Thyroid gland (tissue), 4 donors: ENCODE measurements at regions not wholly inside any gene's neighbourhood (a gene's known extent, or its start where the extent isn't known, plus 50 kb on each side); places are given as distances from the start of the nearest gene placed in this dataset.

Experiments
- DNase-seq, 2 donors: peaks; one replicate each; pipeline ENCODE4 v3.0.0-alpha.2; 2019
- H3K27ac ChIP-seq, 3 donors: fragments of 200-600 bp; sonication (generic); 1 replicate in 2 of 3; 2 replicates in 1 of 3; pipeline ENCODE4 v1.5.1; 2016 to 2019; ENCODE audit warnings: mild to moderate bottlenecking in 1 of 3, moderate library complexity in 1 of 3
- H3K27me3 ChIP-seq: fragments of 200-600 bp; sonication (generic); one replicate; pipeline ENCODE4 v1.5.1; 2019
- H3K36me3 ChIP-seq, 2 donors: fragments of 200-600 bp; sonication (generic); one replicate each; pipeline ENCODE4 v1.5.1; 2016 to 2019
- H3K4me1 ChIP-seq, 2 donors: fragments of 200-600 bp; sonication (generic); one replicate each; pipeline ENCODE4 v1.5.1; 2017 to 2019
- H3K4me3 ChIP-seq, 3 donors: fragments of 200-600 bp; sonication (generic); replicated peaks in 1 of 3; 1 replicate in 2 of 3; 2 replicates in 1 of 3; pipeline ENCODE4 v1.5.1; 2016; ENCODE audit warnings: mild to moderate bottlenecking in 1 of 3
- H3K9me3 ChIP-seq: fragments of 200-600 bp; sonication (generic); one replicate; pipeline ENCODE4 v1.5.1; 2017
- POLR2A ChIP-seq, 2 donors: fragments of 450-650 bp; IDR thresholded peaks; one replicate each; pipeline ENCODE4 v1.6.1; 2017; ENCODE audit warnings: antibody characterized with exemption in 2 of 2, mild to moderate bottlenecking in 2 of 2, moderate library complexity in 1 of 2
- WGBS, 2 donors: methylation state at CpG; one replicate each; pipeline ENCODE4 v1.1.5; 2017; 5-methylcytosine and 5-hydroxymethylcytosine counted together
- intact Hi-C: fragments of 100-400 bp; cut with DNase I; formaldehyde crosslinking; loops from one replicate; pipeline ENCODE4 v1.15.1; 2023
- TF ChIP-seq, protein P1 (sequence below), 6 experiments: fragments of 200-600 bp in 3 of 6; fragments of 450-650 bp in 3 of 6; sonication (generic) in 3 of 6; IDR thresholded peaks; one replicate each; pipeline ENCODE4 v1.5.1; 2016 to 2019; ENCODE audit warnings: antibody characterized with exemption in 6 of 6, mild to moderate bottlenecking in 2 of 6, inconsistent platforms in 1 of 6, moderate library complexity in 1 of 6

DNA sequence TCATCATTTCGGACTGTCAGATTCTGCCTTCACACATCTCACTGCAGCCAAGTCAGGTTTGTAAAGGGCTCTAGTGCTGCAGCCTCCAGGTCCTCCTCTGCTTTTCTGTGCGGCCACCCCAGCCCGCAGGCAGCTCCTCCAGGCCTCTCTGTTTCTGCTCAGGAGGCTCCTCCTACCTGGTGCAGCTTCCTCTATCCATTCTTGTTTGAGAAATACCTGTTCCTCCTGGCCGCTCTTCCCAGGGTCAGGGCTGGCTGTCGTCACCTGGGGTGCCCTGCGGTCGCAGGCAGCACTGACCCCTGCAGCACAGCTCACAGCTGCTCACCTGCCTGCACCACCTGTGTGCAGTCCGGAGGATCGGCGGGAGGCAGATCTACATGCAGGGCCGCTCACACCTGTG lies 387.7 kb upstream of the IRX4 start:
- TF ChIP-seq POLR2A (IDR thresholded peaks at IDR 0.05): no peak
- TF ChIP-seq, protein P1, sequence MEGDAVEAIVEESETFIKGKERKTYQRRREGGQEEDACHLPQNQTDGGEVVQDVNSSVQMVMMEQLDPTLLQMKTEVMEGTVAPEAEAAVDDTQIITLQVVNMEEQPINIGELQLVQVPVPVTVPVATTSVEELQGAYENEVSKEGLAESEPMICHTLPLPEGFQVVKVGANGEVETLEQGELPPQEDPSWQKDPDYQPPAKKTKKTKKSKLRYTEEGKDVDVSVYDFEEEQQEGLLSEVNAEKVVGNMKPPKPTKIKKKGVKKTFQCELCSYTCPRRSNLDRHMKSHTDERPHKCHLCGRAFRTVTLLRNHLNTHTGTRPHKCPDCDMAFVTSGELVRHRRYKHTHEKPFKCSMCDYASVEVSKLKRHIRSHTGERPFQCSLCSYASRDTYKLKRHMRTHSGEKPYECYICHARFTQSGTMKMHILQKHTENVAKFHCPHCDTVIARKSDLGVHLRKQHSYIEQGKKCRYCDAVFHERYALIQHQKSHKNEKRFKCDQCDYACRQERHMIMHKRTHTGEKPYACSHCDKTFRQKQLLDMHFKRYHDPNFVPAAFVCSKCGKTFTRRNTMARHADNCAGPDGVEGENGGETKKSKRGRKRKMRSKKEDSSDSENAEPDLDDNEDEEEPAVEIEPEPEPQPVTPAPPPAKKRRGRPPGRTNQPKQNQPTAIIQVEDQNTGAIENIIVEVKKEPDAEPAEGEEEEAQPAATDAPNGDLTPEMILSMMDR (IDR thresholded peaks at IDR 0.05): no peak
- WGBS, 2 donors: 71 to 75% methylated on average over 11 of the region's 11 CpGs
- Histone ChIP-seq H3K4me1 (no peaks in the 10 kb centered on the region), H3K4me3 (no peak overlapping the region), H3K27me3 (no peaks in the 10 kb centered on the region), H3K9me3 (no peaks in the 10 kb centered on the region), H3K36me3 (no peaks in the 10 kb centered on the region), H3K27ac (no peak overlapping the region)
- no peak for DNase-seq
- intact Hi-C loops: no loop called here

DNA sequence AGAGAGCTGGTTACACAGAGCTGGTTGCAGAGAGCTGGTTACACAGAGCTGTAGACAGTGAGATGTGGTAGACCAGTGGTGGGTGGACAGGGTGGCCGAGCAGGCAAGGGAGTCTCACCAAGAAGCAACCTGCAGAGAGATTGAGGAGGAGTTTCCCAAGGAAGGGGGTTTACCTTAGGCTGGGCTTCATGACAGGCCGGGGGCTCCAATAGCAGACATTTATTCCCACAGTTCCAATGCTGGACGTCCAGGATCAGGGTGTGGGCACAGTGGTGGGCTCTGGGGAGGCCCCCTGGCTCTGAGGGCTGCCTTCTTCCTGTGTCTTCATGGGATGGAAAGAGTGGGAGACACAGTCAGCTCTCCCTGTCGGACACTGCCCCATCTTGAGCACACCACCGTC lies 386.9 kb upstream of the IRX4 start:
- 83 to 89% methylated on average over 5 of the region's 5 CpGs for WGBS, 2 donors

DNA sequence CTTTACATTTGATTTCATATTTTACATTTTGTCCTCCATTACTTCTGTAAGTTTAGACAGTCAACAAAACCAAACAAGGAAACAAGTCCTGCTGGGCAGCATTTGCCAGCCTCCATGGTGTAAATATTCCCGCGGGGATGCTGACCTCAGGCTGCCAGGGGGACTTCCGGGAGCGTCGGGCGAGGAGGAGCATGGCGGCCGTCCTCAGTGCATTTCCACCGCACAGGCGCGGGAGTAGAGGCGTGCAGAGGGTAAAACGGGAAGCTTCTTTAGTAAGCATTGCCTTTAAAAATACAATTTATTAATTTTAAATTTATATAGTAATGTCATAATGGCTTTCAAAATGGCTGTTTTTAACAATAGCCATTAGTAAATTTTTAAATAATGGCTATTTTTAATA lies 385.3 kb upstream of the IRX4 start:
- no peaks in the 10 kb centered on the region for H3K27me3 ChIP-seq
- TF ChIP-seq, protein P1 (IDR thresholded peaks at IDR 0.05): no peak
- no peak for TF ChIP-seq POLR2A (IDR thresholded peaks at IDR 0.05)
- intact Hi-C loops: no loop called here
- H3K9me3 ChIP-seq: no peaks in the 10 kb centered on the region
- 95% methylated on average over 13 of the region's 13 CpGs for WGBS, 2 donors
- no peak overlapping the region for H3K27ac ChIP-seq
- DNase-seq: no peak
- H3K4me1 ChIP-seq: no peaks in the 10 kb centered on the region
- H3K36me3 ChIP-seq: no peaks in the 10 kb centered on the region
- H3K4me3 ChIP-seq: no peak overlapping the region

More for the DNA sequence above, 386.9 kb upstream of the IRX4 start:
- TF ChIP-seq, protein P1 (IDR thresholded peaks at IDR 0.05): no peak
- no peak for TF ChIP-seq POLR2A (IDR thresholded peaks at IDR 0.05)
- Histone ChIP-seq H3K9me3 (no peaks in the 10 kb centered on the region), H3K36me3 (no peaks in the 10 kb centered on the region), H3K27ac (no peak overlapping the region), H3K4me3 (no peak overlapping the region), H3K4me1 (no peaks in the 10 kb centered on the region), H3K27me3 (no peaks in the 10 kb centered on the region)
- DNase-seq: no peak
- intact Hi-C loops: no loop called here

DNA sequence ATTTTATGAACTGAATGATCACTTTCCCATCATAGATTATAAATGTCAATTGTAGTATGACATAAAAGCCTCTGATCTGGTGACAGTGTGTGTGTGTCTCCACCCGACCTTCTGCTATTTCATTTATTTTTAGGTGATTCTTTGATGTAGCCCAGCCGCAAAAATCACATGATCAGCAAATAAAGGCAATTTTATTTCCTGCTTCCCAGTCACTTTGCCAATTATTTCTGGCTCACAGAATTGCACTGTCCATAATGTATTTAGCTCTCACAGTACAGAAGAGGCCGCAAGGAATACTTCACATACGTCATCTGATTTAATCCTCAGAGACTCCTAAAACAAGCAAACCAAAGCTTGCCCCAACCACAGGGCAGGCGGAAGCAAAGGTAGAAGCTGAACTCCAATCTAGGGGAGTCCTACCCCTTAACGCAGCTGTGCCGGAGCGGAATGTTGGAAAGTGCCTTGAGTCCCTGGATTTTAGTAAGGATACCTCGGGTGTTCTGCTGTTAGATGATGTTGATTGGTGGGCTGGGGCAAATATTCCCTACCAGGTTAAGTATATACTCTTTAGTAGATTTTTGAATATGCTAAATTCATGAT lies 384.0 kb upstream of the IRX4 start:
- DNase-seq: no peak
- no peaks in the 10 kb centered on the region for H3K9me3 ChIP-seq
- WGBS, 2 donors: 74 to 76% methylated on average over 9 of the region's 9 CpGs
- no peak overlapping the region for H3K27ac ChIP-seq
- no peaks in the 10 kb centered on the region for H3K36me3 ChIP-seq
- intact Hi-C loops: no loop called here
- no peaks in the 10 kb centered on the region for H3K27me3 ChIP-seq
- no peak overlapping the region for H3K4me3 ChIP-seq
- TF ChIP-seq, protein P1 (IDR thresholded peaks at IDR 0.05): no peak
- TF ChIP-seq POLR2A (IDR thresholded peaks at IDR 0.05): no peak
- no peaks in the 10 kb centered on the region for H3K4me1 ChIP-seq

DNA sequence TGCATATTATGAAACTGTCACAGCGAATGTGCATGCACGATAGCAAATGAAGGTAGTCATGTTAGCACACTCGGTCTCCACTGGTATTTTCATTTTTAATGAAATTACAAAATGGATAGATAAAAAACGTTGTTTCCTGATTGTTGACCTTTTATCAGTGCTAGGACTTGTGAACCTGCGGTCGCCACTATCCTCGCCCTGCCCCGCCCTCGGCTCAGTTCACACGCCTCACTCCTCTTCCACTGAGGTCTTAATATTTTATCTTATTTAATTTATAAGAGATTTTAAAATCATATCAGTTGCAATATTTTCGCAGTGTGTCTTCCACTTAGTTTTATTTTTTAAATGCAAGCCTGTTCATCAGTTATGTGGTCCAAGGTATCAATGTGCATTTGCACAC lies 382.6 kb upstream of the IRX4 start:
- no peak for TF ChIP-seq POLR2A (IDR thresholded peaks at IDR 0.05)
- TF ChIP-seq, protein P1 (IDR thresholded peaks at IDR 0.05): no peak
- 94% methylated on average over 11 of the region's 11 CpGs for whole genome bisulfite sequencing, 2 donors
- intact Hi-C loops: no loop called here

More for the DNA sequence above, 382.6 kb upstream of the IRX4 start:
- no peaks in the 10 kb centered on the region for H3K9me3 ChIP-seq
- no peaks in the 10 kb centered on the region for H3K4me1 ChIP-seq
- H3K4me3 ChIP-seq: no peak overlapping the region
- DNase-seq: no peak
- H3K27ac ChIP-seq: no peak overlapping the region
- no peaks in the 10 kb centered on the region for H3K36me3 ChIP-seq
- H3K27me3 ChIP-seq: no peaks in the 10 kb centered on the region
